GM06990 (cell line): ENCODE measurements at regions not wholly inside any gene's neighbourhood (a gene's known extent, or its start where the extent isn't known, plus 50 kb on each side); places are given as distances from the start of the nearest gene placed in this dataset.

ENCODE experiments used
- DNase-seq: peaks from one replicate; pipeline ENCODE4 v3.0.0-alpha.2; 2011; ENCODE audit not compliant: insufficient read length; ENCODE audit errors: extremely low read depth
- H3K27me3 ChIP-seq: replicated peaks from 2 replicates; pipeline ENCODE4 v1.6.0; 2011; ENCODE audit warnings: low read length; ENCODE audit not compliant: control insufficient read depth, insufficient read depth
- H3K36me3 ChIP-seq: 2 replicates; pipeline ENCODE4 v1.5.1; 2011; ENCODE audit warnings: low read length; ENCODE audit not compliant: control insufficient read depth, insufficient read depth
- H3K4me3 ChIP-seq: replicated peaks from 2 replicates; pipeline ENCODE4 v1.5.1; 2011; ENCODE audit warnings: low read depth, mild to moderate bottlenecking, control low read depth, low read length
- TF ChIP-seq, protein P1 (sequence below): IDR thresholded peaks from 2 replicates; pipeline ENCODE4 v1.5.1; 2011; ENCODE audit warnings: low read length, control low read depth, mild to moderate bottlenecking, inconsistent platforms; ENCODE audit not compliant: insufficient read depth, poor library complexity, severe bottlenecking

DNA sequence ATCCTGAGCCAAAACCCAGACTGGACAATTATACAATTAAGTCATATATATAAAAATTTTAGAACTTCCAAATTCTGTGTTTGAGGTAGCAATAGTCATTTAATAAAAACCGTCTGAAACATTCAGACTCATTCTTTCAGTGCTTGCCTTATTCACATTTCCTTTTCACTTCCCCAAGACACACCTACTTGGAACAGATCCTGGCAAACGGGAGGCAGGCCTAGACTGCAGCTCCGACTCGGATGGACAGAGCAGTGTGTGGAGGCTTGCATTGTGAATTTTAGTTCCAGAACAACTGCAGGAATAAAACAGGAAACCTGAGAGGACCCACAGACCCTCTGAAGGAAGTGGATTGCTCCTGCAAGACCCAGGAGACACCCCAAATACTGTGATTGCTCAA lies 341.4 kb downstream of the CNTN3 start:
- no peak for DNase-seq
- Histone ChIP-seq H3K36me3 (no peaks in the 10 kb centered on the region), H3K4me3 (no peak overlapping the region), H3K27me3 (no peaks in the 10 kb centered on the region)
- TF ChIP-seq, protein P1, sequence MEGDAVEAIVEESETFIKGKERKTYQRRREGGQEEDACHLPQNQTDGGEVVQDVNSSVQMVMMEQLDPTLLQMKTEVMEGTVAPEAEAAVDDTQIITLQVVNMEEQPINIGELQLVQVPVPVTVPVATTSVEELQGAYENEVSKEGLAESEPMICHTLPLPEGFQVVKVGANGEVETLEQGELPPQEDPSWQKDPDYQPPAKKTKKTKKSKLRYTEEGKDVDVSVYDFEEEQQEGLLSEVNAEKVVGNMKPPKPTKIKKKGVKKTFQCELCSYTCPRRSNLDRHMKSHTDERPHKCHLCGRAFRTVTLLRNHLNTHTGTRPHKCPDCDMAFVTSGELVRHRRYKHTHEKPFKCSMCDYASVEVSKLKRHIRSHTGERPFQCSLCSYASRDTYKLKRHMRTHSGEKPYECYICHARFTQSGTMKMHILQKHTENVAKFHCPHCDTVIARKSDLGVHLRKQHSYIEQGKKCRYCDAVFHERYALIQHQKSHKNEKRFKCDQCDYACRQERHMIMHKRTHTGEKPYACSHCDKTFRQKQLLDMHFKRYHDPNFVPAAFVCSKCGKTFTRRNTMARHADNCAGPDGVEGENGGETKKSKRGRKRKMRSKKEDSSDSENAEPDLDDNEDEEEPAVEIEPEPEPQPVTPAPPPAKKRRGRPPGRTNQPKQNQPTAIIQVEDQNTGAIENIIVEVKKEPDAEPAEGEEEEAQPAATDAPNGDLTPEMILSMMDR = no peak

DNA sequence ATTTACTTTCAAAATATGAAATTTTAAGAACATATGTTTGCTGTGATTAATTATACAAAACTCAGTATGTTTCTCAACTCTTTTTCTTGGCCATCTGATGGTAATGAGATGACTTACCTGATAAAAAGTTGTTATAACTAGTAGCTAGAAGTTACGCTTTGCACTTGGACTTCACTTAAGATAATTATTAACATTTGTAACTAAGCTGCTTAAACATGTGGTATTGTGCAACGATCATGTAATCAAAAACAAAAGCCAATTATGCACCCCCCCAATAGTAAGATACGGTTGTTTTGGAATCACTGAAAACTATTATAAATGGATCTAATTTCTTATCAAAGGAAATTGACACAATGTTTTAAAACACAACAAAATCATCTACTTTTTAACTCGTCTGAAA lies 342.9 kb downstream of the CNTN3 start:
- Histone ChIP-seq H3K36me3 (no peaks in the 10 kb centered on the region), H3K4me3 (no peak overlapping the region), H3K27me3 (no peaks in the 10 kb centered on the region)
- TF ChIP-seq, protein P1 = no peak
- no peak for DNase-seq

DNA sequence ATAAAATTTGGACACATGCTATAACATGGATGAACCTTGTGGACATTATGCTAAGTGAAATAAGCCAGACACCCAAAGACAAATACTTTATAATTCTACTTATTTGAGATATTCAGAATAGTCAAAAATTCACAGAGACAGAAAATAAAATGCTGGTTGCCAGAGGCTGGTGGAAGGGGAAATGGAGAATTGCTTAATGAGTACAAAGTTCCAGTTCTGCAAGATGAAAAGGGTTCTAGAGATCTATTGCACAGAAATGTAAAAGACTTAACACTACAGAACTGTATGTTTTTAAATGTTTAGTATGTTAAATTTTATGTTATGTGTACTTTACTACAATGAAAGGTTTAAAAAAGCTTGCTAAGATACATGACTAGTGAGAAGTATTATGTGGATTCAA lies 344.8 kb downstream of the CNTN3 start:
- TF ChIP-seq, protein P1 = no peak
- no peak for DNase-seq

DNA sequence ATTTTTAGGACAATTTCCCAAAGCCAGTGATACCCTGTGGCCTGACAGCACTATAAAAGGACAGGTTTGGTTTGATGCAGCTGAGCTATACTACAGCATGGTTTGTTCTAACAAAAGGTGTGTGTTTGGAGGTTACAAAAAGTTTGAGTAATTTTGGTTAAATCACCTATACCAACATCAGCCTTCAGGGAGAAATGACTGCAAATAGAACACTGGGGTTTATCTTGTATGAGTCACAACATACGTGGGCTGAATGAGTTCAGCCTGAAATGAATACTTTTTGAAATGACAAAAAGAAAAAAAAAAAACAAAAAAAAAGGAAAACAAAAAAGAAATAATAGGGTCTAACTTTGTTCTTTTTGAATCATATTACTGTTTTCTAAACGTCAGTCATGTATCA lies 345.7 kb downstream of the CNTN3 start:
- no peak for DNase-seq
- TF ChIP-seq, protein P1 = no peak
- Histone ChIP-seq H3K4me3 (no peak overlapping the region), H3K27me3 (no peaks in the 10 kb centered on the region), H3K36me3 (no peaks in the 10 kb centered on the region)

More for the DNA sequence above, 344.8 kb downstream of the CNTN3 start:
- H3K27me3 ChIP-seq = no peaks in the 10 kb centered on the region
- H3K4me3 ChIP-seq = no peak overlapping the region
- no peaks in the 10 kb centered on the region for H3K36me3 ChIP-seq

DNA sequence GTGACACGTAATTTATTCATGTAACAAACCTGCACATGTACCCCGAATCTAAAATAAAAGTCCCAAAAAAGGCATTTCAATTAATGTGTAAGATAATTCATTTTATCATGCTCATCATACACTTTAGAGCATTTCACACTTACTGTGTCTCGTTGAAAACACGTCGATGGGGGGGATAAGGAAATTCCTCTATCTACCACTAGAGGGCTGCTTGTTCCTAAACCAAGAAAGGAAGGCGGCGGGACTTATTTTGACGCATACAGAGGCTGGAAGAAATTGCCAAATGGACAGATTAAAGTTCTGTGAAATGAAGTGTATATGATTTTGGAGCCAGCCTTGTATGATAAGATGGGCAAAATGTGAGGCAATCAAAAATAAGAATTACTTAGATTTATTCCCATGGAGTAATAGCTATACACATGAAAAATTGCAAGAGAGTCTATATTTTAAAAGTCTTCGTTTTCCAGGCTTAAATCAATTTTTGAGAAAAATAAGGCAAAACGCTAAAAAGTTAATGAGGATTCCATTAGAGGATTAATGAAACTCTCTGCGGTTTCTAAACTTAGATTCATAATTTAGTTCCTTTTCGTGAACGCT lies 346.8 kb downstream of the CNTN3 start:
- TF ChIP-seq, protein P1 = peak; percentile 80
- DNase-seq = no peak
- no peak overlapping the region for H3K4me3 ChIP-seq
- no peaks in the 10 kb centered on the region for H3K27me3 ChIP-seq
- no peaks in the 10 kb centered on the region for H3K36me3 ChIP-seq

DNA sequence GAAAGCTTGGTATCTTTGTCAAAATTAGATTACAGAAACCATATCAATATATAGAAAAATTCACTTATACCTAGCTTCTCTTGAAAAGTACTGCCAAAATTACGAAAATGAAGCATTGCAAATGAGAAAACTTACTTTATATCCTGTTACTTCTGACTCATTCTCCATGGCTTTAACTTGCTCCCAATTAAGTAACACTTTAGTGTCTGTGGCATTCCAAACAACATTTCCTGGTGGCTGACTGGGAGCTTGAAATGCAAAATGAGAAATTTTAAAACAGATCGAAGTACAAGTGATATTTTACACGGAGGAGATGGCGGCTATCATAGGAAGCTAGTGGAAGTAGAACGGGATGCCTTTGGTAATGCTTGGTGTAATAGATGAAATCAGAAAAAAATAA lies 347.3 kb downstream of the CNTN3 start:
- H3K27me3 ChIP-seq = no peaks in the 10 kb centered on the region
- no peak for DNase-seq
- TF ChIP-seq, protein P1 = no peak
- no peaks in the 10 kb centered on the region for H3K36me3 ChIP-seq
- no peak overlapping the region for H3K4me3 ChIP-seq
